HCT116 (cell line): ENCODE measurements at regions not wholly inside any gene's neighbourhood (a gene's known extent, or its start where the extent isn't known, plus 50 kb on each side); places are given as distances from the start of the nearest gene placed in this dataset.

Experiments
- ATAC-seq: fragments of 200-7000 bp; cut with Tn5 transposase; 2 replicates; pipeline ENCODE4 v1.9.1; 2020; ENCODE audit warnings: mild to moderate bottlenecking, moderate library complexity
- BruUV-seq: library from RNA; stranded (reverse); fragments of 400-500 nt; replicated peaks from 2 replicates; lab custom pipeline; 2021; lab: Mats Ljungman, UMichigan
- CTCF ChIA-PET: fragments of 300-600 bp; sonication (Branson Sonifier 250); formaldehyde crosslinking; loops from one replicate; lab custom pipeline; 2021; ENCODE audit warnings: antibody characterized with exemption; lab: Charles Lee
- POLR2A ChIA-PET: fragments of 300-600, 350-600 bp; sonication (Branson Sonifier 250); formaldehyde crosslinking; loops from one replicate; lab custom pipeline; 2021; ENCODE audit warnings: antibody characterized with exemption; lab: Charles Lee
- RAD21 ChIA-PET, 2 experiments: fragments of 300-600 bp; sonication (Branson Sonifier 250); formaldehyde crosslinking; loops; one replicate each; lab custom pipeline; 2023; ENCODE audit warnings: low total read pairs in 2 of 2; ENCODE audit not compliant: uncharacterized antibody in 2 of 2, unreplicated experiment in 2 of 2, low non-redundant PET in 1 of 2; lab: Charles Lee
- DNase-seq: peaks from one replicate; pipeline ENCODE4 v3.0.0-alpha.2; 2010; ENCODE audit warnings: low read depth, low spot score
- H2AFZ ChIP-seq: fragments of 200-600 bp; shearing (Covaris generic), sonication (generic); 2 replicates; pipeline ENCODE4 v1.6.1; 2017; ENCODE audit warnings: low read depth, mixed run types, mixed read lengths, antibody characterized with exemption, low read length; ENCODE audit not compliant: poor library complexity, severe bottlenecking
- H3K27ac ChIP-seq: 2 replicates; pipeline ENCODE4 v1.5.1; 2012; ENCODE audit warnings: low read depth, low read length
- H3K27me3 ChIP-seq: fragments of 200-600 bp; sonication (generic); 2 replicates; pipeline ENCODE4 v1.6.1; 2016; ENCODE audit warnings: mixed run types, low read length, mixed read lengths; ENCODE audit not compliant: insufficient read depth
- H3K36me3 ChIP-seq, 2 experiments: fragments of 200-500 bp in 1 of 2; fragments of 200-600 bp in 1 of 2; sonication (Bioruptor generic) in 1 of 2; sonication (generic) in 1 of 2; 2 replicates each; pipeline versions ENCODE4 v1.5.1 to v1.6.1; 2014 to 2016; ENCODE audit warnings: low read length in 2 of 2, inconsistent platforms in 1 of 2, mixed read lengths in 1 of 2, mixed run types in 1 of 2; ENCODE audit not compliant: insufficient read depth in 2 of 2, control insufficient read depth in 1 of 2
- H3K4me1 ChIP-seq, 2 experiments: fragments of 200-600 bp in 1 of 2; sonication (generic) in 1 of 2; 2 replicates each; pipeline versions ENCODE4 v1.5.1 to v1.6.1; 2012 to 2017; ENCODE audit warnings: low read length in 2 of 2, inconsistent platforms in 1 of 2, mild to moderate bottlenecking in 1 of 2, mixed read lengths in 1 of 2, mixed run types in 1 of 2, moderate library complexity in 1 of 2; ENCODE audit not compliant: insufficient read depth in 2 of 2, control insufficient read depth in 1 of 2
- H3K4me2 ChIP-seq: fragments of 200-600 bp; sonication (generic); 2 replicates; pipeline ENCODE4 v1.6.1; 2017; ENCODE audit warnings: mixed run types, low read length, mixed read lengths
- H3K4me3 ChIP-seq, 2 experiments: fragments of 200-600 bp in 1 of 2; sonication (generic) in 1 of 2; replicated peaks in 1 of 2; 2 replicates each; pipeline ENCODE4 v1.5.1; 2011 to 2016; ENCODE audit warnings: low read length in 2 of 2, control low read depth in 1 of 2, low read depth in 1 of 2, mild to moderate bottlenecking in 1 of 2, mixed read lengths in 1 of 2, mixed run types in 1 of 2
- H3K79me2 ChIP-seq: fragments of 200-600 bp; sonication (generic); 2 replicates; pipeline ENCODE4 v1.6.1; 2017; ENCODE audit warnings: mild to moderate bottlenecking, mixed run types, low read length, moderate library complexity, mixed read lengths; ENCODE audit not compliant: insufficient read depth
- H3K9ac ChIP-seq: fragments of 200-600 bp; sonication (generic); 2 replicates; pipeline ENCODE4 v1.6.1; 2016; ENCODE audit warnings: low read length, mixed read lengths
- H3K9me2 ChIP-seq: fragments of 200-600 bp; sonication (generic), shearing (Covaris generic); 2 replicates; pipeline ENCODE4 v1.6.1; 2017; ENCODE audit warnings: mixed run types, mild to moderate bottlenecking, moderate library complexity; ENCODE audit not compliant: insufficient read depth
- H3K9me3 ChIP-seq, 2 experiments: fragments of 200-500 bp in 1 of 2; fragments of 200-600 bp in 1 of 2; sonication (Bioruptor generic) in 1 of 2; sonication (generic) in 1 of 2; 2 replicates each; pipeline ENCODE4 v1.6.1; 2014 to 2017; ENCODE audit warnings: low read length in 2 of 2, mixed read lengths in 2 of 2, inconsistent platforms in 1 of 2, low read depth in 1 of 2, mild to moderate bottlenecking in 1 of 2, mixed run types in 1 of 2, moderate library complexity in 1 of 2; ENCODE audit not compliant: control insufficient read depth in 1 of 2, insufficient read depth in 1 of 2
- H4K20me1 ChIP-seq: fragments of 200-600 bp; sonication (generic), shearing (Covaris generic); 2 replicates; pipeline ENCODE4 v1.6.1; 2017; ENCODE audit warnings: mixed run types, mild to moderate bottlenecking, moderate library complexity; ENCODE audit not compliant: insufficient read depth
- CBX3 ChIP-seq: IDR thresholded peaks from 2 replicates; pipeline ENCODE4 v1.6.1; 2012; ENCODE audit warnings: low read depth
- CTCF ChIP-seq, 3 experiments: fragments of 200-600 bp in 1 of 3; sonication (generic) in 1 of 3; IDR thresholded peaks in 2 of 3; conservative IDR thresholded peaks in 1 of 3; 2 replicates each; pipeline ENCODE4 v1.5.1; 2012 to 2017; ENCODE audit warnings: low read depth in 2 of 3, low read length in 2 of 3, antibody characterized with exemption in 1 of 3, borderline replicate concordance in 1 of 3, control low read depth in 1 of 3, mild to moderate bottlenecking in 1 of 3, mixed read lengths in 1 of 3, mixed run types in 1 of 3, moderate library complexity in 1 of 3; ENCODE audit not compliant: insufficient read depth in 1 of 3
- ELF1 ChIP-seq: IDR thresholded peaks from 2 replicates; pipeline ENCODE4 v1.6.1; 2012; ENCODE audit warnings: low read depth, borderline replicate concordance
- EZH2 ChIP-seq: fragments of 200-600 bp; sonication (generic); IDR thresholded peaks from 2 replicates; pipeline ENCODE4 v1.6.1; 2017; ENCODE audit warnings: antibody characterized with exemption, mixed run types
- EZH2phosphoT487 ChIP-seq: fragments of 200-600 bp; IDR thresholded peaks from 2 replicates; pipeline ENCODE4 v1.6.1; 2018; ENCODE audit warnings: antibody characterized with exemption, borderline replicate concordance
- FOSL1 ChIP-seq: IDR thresholded peaks from 2 replicates; pipeline ENCODE4 v1.6.1; 2012; ENCODE audit warnings: low read depth
- POLR2AphosphoS5 ChIP-seq: IDR thresholded peaks from 2 replicates; pipeline ENCODE4 v1.6.1; 2011; ENCODE audit warnings: mild to moderate bottlenecking, low read depth, low read length, moderate library complexity
- RAD21 ChIP-seq: IDR thresholded peaks from 2 replicates; pipeline ENCODE4 v1.6.1; 2012; ENCODE audit warnings: low read depth, mild to moderate bottlenecking
- SIN3A ChIP-seq: IDR thresholded peaks from 2 replicates; pipeline ENCODE4 v1.6.1; 2012; ENCODE audit warnings: low read depth
- SP1 ChIP-seq: IDR thresholded peaks from 2 replicates; pipeline ENCODE4 v1.6.1; 2012; ENCODE audit warnings: low read depth
- SRF ChIP-seq: IDR thresholded peaks from 2 replicates; pipeline ENCODE4 v1.6.1; 2012; ENCODE audit warnings: low read depth
- TCF7L2 ChIP-seq: IDR thresholded peaks from 2 replicates; pipeline ENCODE4 v1.7.0; 2011; ENCODE audit warnings: borderline replicate concordance, inconsistent platforms; ENCODE audit not compliant: insufficient read depth, insufficient read length; ENCODE audit errors: extremely low read depth
- YY1 ChIP-seq: IDR thresholded peaks from 2 replicates; pipeline ENCODE4 v1.6.1; 2011; ENCODE audit warnings: low read length, low read depth, moderate library complexity, mild to moderate bottlenecking; ENCODE audit not compliant: insufficient replicate concordance; ENCODE audit errors: extremely low read depth
- ZBTB33 ChIP-seq: IDR thresholded peaks from 2 replicates; pipeline ENCODE4 v1.6.1; 2011; ENCODE audit warnings: mild to moderate bottlenecking, low read length, moderate library complexity; ENCODE audit not compliant: insufficient replicate concordance; ENCODE audit errors: extremely low read depth
- ZFX ChIP-seq: fragments of 450-650 bp; IDR thresholded peaks from 2 replicates; pipeline ENCODE4 v1.6.1; 2017
- ZNF274 ChIP-seq: fragments of 200-500 bp; sonication (Bioruptor generic); IDR thresholded peaks from 2 replicates; pipeline ENCODE4 v1.6.1; 2014; ENCODE audit warnings: mild to moderate bottlenecking, low read depth, low read length, inconsistent platforms
- intact Hi-C: fragments of 100-400 bp; cut with micrococcal nuclease; formaldehyde crosslinking; loops from 2 replicates; pipeline ENCODE4 v1.10.0; 2022
- TF ChIP-seq, protein P1 (sequence below): IDR thresholded peaks from 2 replicates; pipeline ENCODE4 v1.6.1; 2012
- TF ChIP-seq, protein P2 (sequence below): IDR thresholded peaks from 2 replicates; pipeline ENCODE4 v1.6.1; 2012; ENCODE audit warnings: low read depth
- TF ChIP-seq, protein P3 (sequence below): IDR thresholded peaks from 2 replicates; pipeline ENCODE4 v1.6.1; 2012

DNA sequence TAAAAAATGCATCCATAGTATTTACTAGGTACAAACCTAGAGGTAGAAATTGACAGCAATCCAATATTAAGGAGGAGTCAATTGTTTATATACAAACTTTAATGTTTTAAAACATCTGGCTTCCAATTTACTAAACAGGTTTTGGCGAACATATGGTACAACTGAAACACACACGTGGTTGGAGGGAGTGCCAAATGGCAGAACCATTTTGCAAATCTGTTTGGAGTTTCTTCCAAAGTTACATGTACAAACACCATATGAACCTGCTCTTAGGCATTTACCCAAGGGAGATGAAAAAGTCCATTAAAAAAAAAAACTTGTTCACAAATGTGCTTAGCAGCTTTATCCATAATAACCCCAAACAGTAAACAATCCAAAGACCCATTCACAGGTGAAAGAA lies 159.8 kb upstream of the MYOCD start:
- Histone ChIP-seq H3K27ac (no peak overlapping the region), H2AFZ (no peak overlapping the region), H3K79me2 (no peaks in the 10 kb centered on the region), H3K9ac (no peak overlapping the region), H3K36me3 (no peaks in the 10 kb centered on the region), H3K4me1 (no peaks in the 10 kb centered on the region), H3K9me2 (no peaks in the 10 kb centered on the region), H4K20me1 (no peaks in the 10 kb centered on the region), H3K27me3 (peaks cover 13% of the 10 kb centered on the region), H3K9me3 (no peaks in the 10 kb centered on the region), H3K4me3 (no peak overlapping the region), H3K4me2 (no peak overlapping the region)
- intact Hi-C loops, result no loop called here
- no peak for TF ChIP-seq RAD21
- TF ChIP-seq CBX3, result no peak
- TF ChIP-seq YY1, result no peak
- TF ChIP-seq, protein P1, sequence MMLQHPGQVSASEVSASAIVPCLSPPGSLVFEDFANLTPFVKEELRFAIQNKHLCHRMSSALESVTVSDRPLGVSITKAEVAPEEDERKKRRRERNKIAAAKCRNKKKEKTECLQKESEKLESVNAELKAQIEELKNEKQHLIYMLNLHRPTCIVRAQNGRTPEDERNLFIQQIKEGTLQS, result no peak
- TF ChIP-seq EZH2, result no peak
- TF ChIP-seq SIN3A, result no peak
- TF ChIP-seq CTCF (IDR thresholded peaks at IDR 0.05 in 2 of 3, conservative IDR thresholded peaks at IDR 0.05 in 1 of 3; ENCODE audit: borderline replicate concordance in 1 of 3, insufficient read depth in 1 of 3, low read depth in 2 of 3, low read length in 2 of 3), result no peak
- no peak for TF ChIP-seq TCF7L2
- no peak for TF ChIP-seq ELF1
- TF ChIP-seq, protein P2, sequence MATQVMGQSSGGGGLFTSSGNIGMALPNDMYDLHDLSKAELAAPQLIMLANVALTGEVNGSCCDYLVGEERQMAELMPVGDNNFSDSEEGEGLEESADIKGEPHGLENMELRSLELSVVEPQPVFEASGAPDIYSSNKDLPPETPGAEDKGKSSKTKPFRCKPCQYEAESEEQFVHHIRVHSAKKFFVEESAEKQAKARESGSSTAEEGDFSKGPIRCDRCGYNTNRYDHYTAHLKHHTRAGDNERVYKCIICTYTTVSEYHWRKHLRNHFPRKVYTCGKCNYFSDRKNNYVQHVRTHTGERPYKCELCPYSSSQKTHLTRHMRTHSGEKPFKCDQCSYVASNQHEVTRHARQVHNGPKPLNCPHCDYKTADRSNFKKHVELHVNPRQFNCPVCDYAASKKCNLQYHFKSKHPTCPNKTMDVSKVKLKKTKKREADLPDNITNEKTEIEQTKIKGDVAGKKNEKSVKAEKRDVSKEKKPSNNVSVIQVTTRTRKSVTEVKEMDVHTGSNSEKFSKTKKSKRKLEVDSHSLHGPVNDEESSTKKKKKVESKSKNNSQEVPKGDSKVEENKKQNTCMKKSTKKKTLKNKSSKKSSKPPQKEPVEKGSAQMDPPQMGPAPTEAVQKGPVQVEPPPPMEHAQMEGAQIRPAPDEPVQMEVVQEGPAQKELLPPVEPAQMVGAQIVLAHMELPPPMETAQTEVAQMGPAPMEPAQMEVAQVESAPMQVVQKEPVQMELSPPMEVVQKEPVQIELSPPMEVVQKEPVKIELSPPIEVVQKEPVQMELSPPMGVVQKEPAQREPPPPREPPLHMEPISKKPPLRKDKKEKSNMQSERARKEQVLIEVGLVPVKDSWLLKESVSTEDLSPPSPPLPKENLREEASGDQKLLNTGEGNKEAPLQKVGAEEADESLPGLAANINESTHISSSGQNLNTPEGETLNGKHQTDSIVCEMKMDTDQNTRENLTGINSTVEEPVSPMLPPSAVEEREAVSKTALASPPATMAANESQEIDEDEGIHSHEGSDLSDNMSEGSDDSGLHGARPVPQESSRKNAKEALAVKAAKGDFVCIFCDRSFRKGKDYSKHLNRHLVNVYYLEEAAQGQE, result no peak
- no peak for TF ChIP-seq SP1
- no peak for TF ChIP-seq POLR2AphosphoS5
- TF ChIP-seq FOSL1, result no peak
- no peak for TF ChIP-seq ZNF274
- no peak for TF ChIP-seq ZFX
- TF ChIP-seq SRF, result no peak
- TF ChIP-seq, protein P3, sequence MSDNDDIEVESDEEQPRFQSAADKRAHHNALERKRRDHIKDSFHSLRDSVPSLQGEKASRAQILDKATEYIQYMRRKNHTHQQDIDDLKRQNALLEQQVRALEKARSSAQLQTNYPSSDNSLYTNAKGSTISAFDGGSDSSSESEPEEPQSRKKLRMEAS, result no peak
- TF ChIP-seq ZBTB33, result no peak
- TF ChIP-seq EZH2phosphoT487, result no peak
- no peak for DNase-seq
- RAD21 ChIA-PET, result no interaction called here
- BruUV-seq, result no TSS peak
- no peak for ATAC-seq
- CTCF ChIA-PET, result no interaction called here
- POLR2A ChIA-PET, result no interaction called here
